Tibial nerve (tissue), 4 donors: ENCODE measurements at regions not wholly inside any gene's neighbourhood (a gene's known extent, or its start where the extent isn't known, plus 50 kb on each side); places are given as distances from the start of the nearest gene placed in this dataset.

Experiments
- DNase-seq, 2 donors: peaks; one replicate each; pipeline ENCODE4 v3.0.0-alpha.2; 2019; ENCODE audit warnings: low spot score in 2 of 2
- H3K27ac ChIP-seq, 4 donors: fragments of 200-600 bp; sonication (generic) in 3 of 4; one replicate each; pipeline ENCODE4 v1.5.1; 2017 to 2019; ENCODE audit warnings: mild to moderate bottlenecking in 1 of 4
- H3K27me3 ChIP-seq, 2 donors: fragments of 200-600 bp; sonication (generic) in 1 of 2; one replicate each; pipeline versions ENCODE4 v1.5.1 to v1.6.0; 2017 to 2019
- H3K36me3 ChIP-seq, 3 donors: fragments of 200-600 bp; sonication (generic); one replicate each; pipeline ENCODE4 v1.5.1; 2018 to 2019
- H3K4me1 ChIP-seq, 4 donors: fragments of 200-600 bp; sonication (generic) in 3 of 4; one replicate each; pipeline ENCODE4 v1.5.1; 2017 to 2019
- H3K4me3 ChIP-seq, 4 donors: fragments of 200-600 bp; sonication (generic) in 3 of 4; one replicate each; pipeline ENCODE4 v1.5.1; 2017 to 2019; ENCODE audit warnings: mild to moderate bottlenecking in 1 of 4, moderate library complexity in 1 of 4
- H3K9me3 ChIP-seq, 4 donors: fragments of 200-600 bp; sonication (generic) in 3 of 4; one replicate each; pipeline ENCODE4 v1.5.1; 2017 to 2019
- CTCF ChIP-seq, 5 experiments: fragments of 200-600 bp in 3 of 5; fragments of 450-650 bp in 2 of 5; sonication (generic) in 3 of 5; IDR thresholded peaks; one replicate each; pipeline ENCODE4 v1.5.1; 2016 to 2019; ENCODE audit warnings: antibody characterized with exemption in 5 of 5, mild to moderate bottlenecking in 3 of 5, moderate library complexity in 2 of 5
- EP300 ChIP-seq, 2 donors: sonication (generic); formaldehyde crosslinking; IDR thresholded peaks; one replicate each; pipeline ENCODE4 v1.6.1; 2017; ENCODE audit warnings: antibody characterized with exemption in 2 of 2, mild to moderate bottlenecking in 1 of 2
- POLR2A ChIP-seq, 2 donors: fragments of 450-650 bp; IDR thresholded peaks; one replicate each; pipeline ENCODE4 v1.6.1; 2017; ENCODE audit warnings: antibody characterized with exemption in 2 of 2, mild to moderate bottlenecking in 2 of 2, moderate library complexity in 2 of 2
- WGBS, 2 donors: methylation state at CpG; one replicate each; pipeline ENCODE4 v1.1.5; 2018; 5-methylcytosine and 5-hydroxymethylcytosine counted together

DNA sequence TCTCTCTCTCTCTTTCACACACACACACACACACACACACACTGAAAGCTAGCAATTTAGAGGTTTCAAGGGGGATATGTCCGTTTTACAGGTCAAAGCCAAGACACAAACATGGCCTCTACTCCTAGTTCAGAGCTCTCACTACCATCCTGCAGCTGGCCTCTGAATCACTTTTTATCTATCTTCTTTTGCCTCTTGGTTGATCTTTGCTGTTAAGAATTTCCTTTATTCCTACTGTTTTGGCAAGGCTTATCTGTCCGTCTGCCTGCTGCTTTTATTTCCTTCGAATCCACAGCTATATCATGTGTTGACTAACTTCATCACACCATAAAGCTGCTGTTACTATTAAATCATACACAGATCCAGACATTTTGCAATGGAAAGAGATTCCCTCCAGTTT lies 543.0 kb downstream of the PLCL1 start:
- TF ChIP-seq POLR2A (IDR thresholded peaks at IDR 0.05) (no peak), EP300 (IDR thresholded peaks at IDR 0.05) (no peak), CTCF (IDR thresholded peaks at IDR 0.05) (no peak)
- DNase-seq: no peak
- WGBS, 2 donors: 60 to 65% methylated on average over 3 of the region's 3 CpGs
- Histone ChIP-seq H3K36me3 (no peaks in the 10 kb centered on the region), H3K9me3 (no peaks in the 10 kb centered on the region), H3K27me3 (no peaks in the 10 kb centered on the region), H3K4me1 (no peaks in the 10 kb centered on the region), H3K27ac (no peak overlapping the region), H3K4me3 (no peak overlapping the region)

GRCh38 chr2:198343471-198343870 lies 539.1 kb downstream of the PLCL1 start:
- H3K4me3 ChIP-seq: no peak overlapping the region
- no peaks in the 10 kb centered on the region for H3K9me3 ChIP-seq

GRCh38 chr2:198340846-198341245 lies 536.5 kb downstream of the PLCL1 start:
- no peak overlapping the region for H3K4me3 ChIP-seq
- no peaks in the 10 kb centered on the region for H3K27me3 ChIP-seq
- no peak for TF ChIP-seq EP300 (IDR thresholded peaks at IDR 0.05)
- no peak for TF ChIP-seq POLR2A (IDR thresholded peaks at IDR 0.05)
- no peak for TF ChIP-seq CTCF (IDR thresholded peaks at IDR 0.05)
- no peaks in the 10 kb centered on the region for H3K9me3 ChIP-seq
- H3K4me1 ChIP-seq: no peaks in the 10 kb centered on the region
- WGBS, 2 donors: 74 to 77% methylated on average over 2 of the region's 2 CpGs
- H3K27ac ChIP-seq: no peak overlapping the region
- no peaks in the 10 kb centered on the region for H3K36me3 ChIP-seq
- DNase-seq: no peak

More at GRCh38 chr2:198343471-198343870, 539.1 kb downstream of the PLCL1 start:
- H3K36me3 ChIP-seq: no peaks in the 10 kb centered on the region
- no peak overlapping the region for H3K27ac ChIP-seq
- TF ChIP-seq POLR2A (IDR thresholded peaks at IDR 0.05) (no peak), CTCF (IDR thresholded peaks at IDR 0.05) (no peak)
- H3K27me3 ChIP-seq: no peaks in the 10 kb centered on the region
- 87 to 93% methylated on average over 1 of the region's 1 CpG for WGBS, 2 donors
- DNase-seq: no peak
- no peaks in the 10 kb centered on the region for H3K4me1 ChIP-seq

DNA sequence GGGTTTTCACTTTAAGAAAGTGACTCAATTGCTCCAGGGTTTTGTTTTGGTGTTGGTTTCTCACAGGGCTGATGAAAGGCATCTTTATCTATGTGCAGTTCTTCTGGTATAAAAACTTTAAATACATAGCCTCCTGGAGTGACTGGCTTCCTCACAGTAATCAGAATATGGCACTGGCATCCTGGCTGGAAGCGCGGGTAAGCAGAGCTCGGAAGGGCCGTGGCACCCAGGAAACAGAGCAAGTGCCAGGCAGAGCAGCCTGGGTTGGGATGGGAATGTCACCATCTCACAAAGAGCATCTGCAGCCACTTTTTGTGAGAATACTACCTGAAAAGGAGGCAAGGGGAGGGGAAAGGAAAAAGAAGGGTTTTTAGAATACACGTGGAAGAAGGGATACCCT lies 534.7 kb downstream of the PLCL1 start:
- no peak for TF ChIP-seq POLR2A (IDR thresholded peaks at IDR 0.05)
- TF ChIP-seq CTCF (IDR thresholded peaks at IDR 0.05): no peak
- no peak for TF ChIP-seq EP300 (IDR thresholded peaks at IDR 0.05)
- no peaks in the 10 kb centered on the region for H3K4me1 ChIP-seq

DNA sequence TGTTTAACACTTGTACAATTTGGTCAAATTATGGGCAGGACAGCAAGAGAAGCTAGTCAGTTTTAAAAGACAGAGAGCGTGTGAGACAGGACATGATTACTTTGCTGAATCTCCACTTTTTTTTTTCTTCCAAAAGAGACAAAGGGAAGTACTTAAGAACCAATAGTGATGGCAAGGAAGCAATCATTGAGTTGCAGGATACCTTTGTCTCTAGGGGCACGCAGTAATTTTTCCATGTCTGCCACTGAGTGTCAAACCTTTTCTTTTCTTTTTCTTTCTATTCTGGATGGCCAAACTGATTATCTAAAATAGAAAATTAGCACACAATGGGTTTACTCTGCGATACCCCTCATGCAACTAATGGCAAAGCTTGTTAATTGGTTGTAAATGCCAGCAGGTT lies 533.0 kb downstream of the PLCL1 start:
- WGBS, 2 donors: 58 to 59% methylated on average over 3 of the region's 3 CpGs
- Histone ChIP-seq H3K27me3 (no peaks in the 10 kb centered on the region), H3K4me3 (no peak overlapping the region), H3K4me1 (no peaks in the 10 kb centered on the region), H3K36me3 (no peaks in the 10 kb centered on the region), H3K27ac (no peak overlapping the region), H3K9me3 (no peaks in the 10 kb centered on the region)
- DNase-seq: no peak
- TF ChIP-seq EP300 (IDR thresholded peaks at IDR 0.05) (no peak), CTCF (IDR thresholded peaks at IDR 0.05) (no peak), POLR2A (IDR thresholded peaks at IDR 0.05) (no peak)

More for the DNA sequence above, 534.7 kb downstream of the PLCL1 start:
- Histone ChIP-seq H3K27ac (no peak overlapping the region), H3K36me3 (no peaks in the 10 kb centered on the region), H3K9me3 (no peaks in the 10 kb centered on the region), H3K27me3 (no peaks in the 10 kb centered on the region), H3K4me3 (no peak overlapping the region)
- no peak for DNase-seq
- 86 to 90% methylated on average over 5 of the region's 5 CpGs for WGBS, 2 donors
